SK-N-SH (cell line): ENCODE measurements at regions not wholly inside any gene's neighbourhood (a gene's known extent, or its start where the extent isn't known, plus 50 kb on each side); places are given as distances from the start of the nearest gene placed in this dataset.

Experiments
- CTCF ChIA-PET: fragments of 300-600, 350-600 bp; formaldehyde crosslinking; extraction: SDS; loops from one replicate; lab custom pipeline; 2021; lab: Yijun Ruan, JAX
- POLR2A ChIA-PET: fragments of 350-600 bp; sonication (Branson Sonifier 250); formaldehyde crosslinking; extraction: SDS; loops from one replicate; lab custom pipeline; 2020; ENCODE audit warnings: antibody characterized with exemption, inconsistent platforms; lab: Yijun Ruan, JAX
- DNase-seq: peaks from one replicate; pipeline ENCODE4 v3.0.0; 2012
- H2AFZ ChIP-seq: fragments of 200-600 bp; sonication (generic); 2 replicates; pipeline ENCODE4 v1.8.1; 2016; ENCODE audit warnings: antibody characterized with exemption, mild to moderate bottlenecking, low read depth
- H3F3A ChIP-seq: fragments of 200-600 bp; sonication (generic); replicated peaks from 2 replicates; pipeline ENCODE3; 2016; ENCODE audit warnings: antibody characterized with exemption, mild to moderate bottlenecking; ENCODE audit not compliant: insufficient read depth
- H3K27ac ChIP-seq, 2 experiments: fragments of 200-500 bp in 1 of 2; fragments of 200-600 bp in 1 of 2; sonication (Bioruptor generic) in 1 of 2; sonication (generic), shearing (Covaris generic) in 1 of 2; 2 replicates each; pipeline versions ENCODE4 v1.5.1 to v1.6.1; 2014 to 2016; ENCODE audit warnings: low read depth in 2 of 2, inconsistent platforms in 1 of 2, low read length in 1 of 2, mild to moderate bottlenecking in 1 of 2, mixed read lengths in 1 of 2
- H3K27me3 ChIP-seq: fragments of 200-600 bp; sonication (generic), shearing (Covaris generic); 2 replicates; pipeline ENCODE4 v1.6.1; 2016; ENCODE audit warnings: mixed run types; ENCODE audit not compliant: insufficient read depth
- H3K36me3 ChIP-seq, 2 experiments: fragments of 200-500 bp in 1 of 2; fragments of 200-600 bp in 1 of 2; sonication (Bioruptor generic) in 1 of 2; sonication (generic) in 1 of 2; replicated peaks in 1 of 2; 2 replicates each; pipeline versions ENCODE3 to v1.5.1; 2014 to 2016; ENCODE audit warnings: low read length in 1 of 2, mild to moderate bottlenecking in 1 of 2; ENCODE audit not compliant: insufficient read depth in 2 of 2, control insufficient read depth in 1 of 2
- H3K4me1 ChIP-seq, 2 experiments: fragments of 200-500 bp in 1 of 2; fragments of 200-600 bp in 1 of 2; sonication (Bioruptor generic) in 1 of 2; sonication (generic), shearing (Covaris generic) in 1 of 2; 2 replicates each; pipeline versions ENCODE4 v1.5.1 to v1.6.1; 2014 to 2016; ENCODE audit warnings: low read depth in 1 of 2, low read length in 1 of 2, mixed run types in 1 of 2; ENCODE audit not compliant: insufficient read depth in 2 of 2, control insufficient read depth in 1 of 2
- H3K4me2 ChIP-seq: fragments of 200-600 bp; sonication (generic), shearing (Covaris generic); 2 replicates; pipeline ENCODE4 v1.6.1; 2017; ENCODE audit warnings: mixed run types
- H3K4me3 ChIP-seq, 2 experiments: fragments of 200-500 bp in 1 of 2; fragments of 200-600 bp in 1 of 2; sonication (Bioruptor generic) in 1 of 2; sonication (generic), shearing (Covaris generic) in 1 of 2; 2 replicates each; pipeline versions ENCODE4 v1.5.1 to v1.8.1; 2014 to 2016; ENCODE audit warnings: low read depth in 2 of 2, inconsistent platforms in 1 of 2, low read length in 1 of 2, mild to moderate bottlenecking in 1 of 2, mixed read lengths in 1 of 2, moderate library complexity in 1 of 2
- H3K79me2 ChIP-seq: fragments of 200-600 bp; sonication (generic); 2 replicates; pipeline ENCODE4 v1.8.1; 2017; ENCODE audit warnings: mild to moderate bottlenecking; ENCODE audit not compliant: insufficient read depth
- H3K9ac ChIP-seq: fragments of 200-600 bp; sonication (generic); 2 replicates; pipeline ENCODE4 v1.6.1; 2017; ENCODE audit warnings: mixed run types
- H3K9me2 ChIP-seq: fragments of 200-600 bp; sonication (generic); 2 replicates; pipeline ENCODE4 v1.6.1; 2017; ENCODE audit warnings: mixed run types
- H3K9me3 ChIP-seq: fragments of 200-600 bp; sonication (generic); 2 replicates; pipeline ENCODE4 v1.6.1; 2017; ENCODE audit warnings: mixed run types, mild to moderate bottlenecking, moderate library complexity
- H4K20me1 ChIP-seq: fragments of 200-600 bp; sonication (generic); 2 replicates; pipeline ENCODE4 v1.6.1; 2017; ENCODE audit warnings: mild to moderate bottlenecking, mixed run types; ENCODE audit not compliant: insufficient read depth
- CHD2 ChIP-seq: fragments of 150-350 bp; IDR thresholded peaks from 2 replicates; pipeline ENCODE4 v1.6.1; 2018; ENCODE audit warnings: low read length; ENCODE audit not compliant: partially characterized antibody
- EP300 ChIP-seq, 2 experiments: IDR thresholded peaks; 2 replicates each; pipeline versions ENCODE4 v1.4.0 to v1.6.1; 2012; ENCODE audit warnings: borderline replicate concordance in 1 of 2, low read depth in 1 of 2, low read length in 1 of 2
- FOSL2 ChIP-seq: IDR thresholded peaks from 2 replicates; pipeline ENCODE4 v1.4.0; 2012; ENCODE audit warnings: low read depth, mild to moderate bottlenecking, moderate library complexity, borderline replicate concordance
- FOXJ3 ChIP-seq: sonication (generic); formaldehyde crosslinking; IDR thresholded peaks from 2 replicates; pipeline ENCODE4 v1.5.1; 2020; ENCODE audit warnings: mild to moderate bottlenecking, missing genetic modification reagents
- GABPA ChIP-seq: IDR thresholded peaks from 2 replicates; pipeline ENCODE4 v1.4.0; 2012; ENCODE audit warnings: low read depth, mild to moderate bottlenecking
- GATA2 ChIP-seq: sonication (generic); formaldehyde crosslinking; IDR thresholded peaks from 2 replicates; pipeline ENCODE4 v1.5.0; 2020; ENCODE audit warnings: mild to moderate bottlenecking, missing genetic modification reagents
- JUND ChIP-seq: IDR thresholded peaks from 2 replicates; pipeline ENCODE4 v1.4.0; 2012
- MXI1 ChIP-seq: IDR thresholded peaks from 2 replicates; pipeline ENCODE4 v1.6.1; 2012; ENCODE audit warnings: mild to moderate bottlenecking, low read depth, low read length, improper control_type of control experiment
- NRF1 ChIP-seq: IDR thresholded peaks from 2 replicates; pipeline ENCODE4 v1.6.1; 2012; ENCODE audit warnings: low read depth, mild to moderate bottlenecking, low read length
- POLR2AphosphoS5 ChIP-seq: IDR thresholded peaks from 2 replicates; pipeline ENCODE4 v1.6.1; 2012; ENCODE audit warnings: low read depth, low read length
- RAD21 ChIP-seq: IDR thresholded peaks from 2 replicates; pipeline ENCODE4 v1.6.1; 2012; ENCODE audit warnings: mild to moderate bottlenecking, low read length
- SIN3A ChIP-seq: IDR thresholded peaks from 2 replicates; pipeline ENCODE4 v1.6.1; 2012; ENCODE audit warnings: low read depth, mild to moderate bottlenecking, low read length, moderate library complexity, borderline replicate concordance
- TAF1 ChIP-seq: IDR thresholded peaks from 2 replicates; pipeline ENCODE4 v1.6.1; 2012; ENCODE audit warnings: low read depth, mild to moderate bottlenecking, low read length, moderate library complexity, borderline replicate concordance
- TCF12 ChIP-seq: IDR thresholded peaks from 2 replicates; pipeline ENCODE4 v1.4.0; 2012
- YY1 ChIP-seq: IDR thresholded peaks from 2 replicates; pipeline ENCODE4 v1.4.0; 2012; ENCODE audit warnings: low read depth, mild to moderate bottlenecking
- WGBS: methylation state at CpG from one replicate; pipeline ENCODE4 v1.1.6; 2017; ENCODE audit warnings: low lambda C conversion rate; 5-methylcytosine and 5-hydroxymethylcytosine counted together
- TF ChIP-seq, protein P1 (sequence below): IDR thresholded peaks from 2 replicates; pipeline ENCODE4 v1.4.0; 2012; ENCODE audit warnings: low read depth, borderline replicate concordance
- TF ChIP-seq, protein P2 (sequence below): IDR thresholded peaks from 2 replicates; pipeline ENCODE4; 2012
- TF ChIP-seq, protein P3 (sequence below): fragments of 150-350 bp; IDR thresholded peaks from 2 replicates; pipeline ENCODE4 v1.6.1; 2017; ENCODE audit warnings: antibody characterized with exemption, low read length, low read depth, borderline replicate concordance
- TF ChIP-seq, protein P4 (sequence below): IDR thresholded peaks from 2 replicates; pipeline ENCODE4 v1.6.1; 2012; ENCODE audit warnings: mild to moderate bottlenecking, low read depth, low read length, moderate library complexity

DNA sequence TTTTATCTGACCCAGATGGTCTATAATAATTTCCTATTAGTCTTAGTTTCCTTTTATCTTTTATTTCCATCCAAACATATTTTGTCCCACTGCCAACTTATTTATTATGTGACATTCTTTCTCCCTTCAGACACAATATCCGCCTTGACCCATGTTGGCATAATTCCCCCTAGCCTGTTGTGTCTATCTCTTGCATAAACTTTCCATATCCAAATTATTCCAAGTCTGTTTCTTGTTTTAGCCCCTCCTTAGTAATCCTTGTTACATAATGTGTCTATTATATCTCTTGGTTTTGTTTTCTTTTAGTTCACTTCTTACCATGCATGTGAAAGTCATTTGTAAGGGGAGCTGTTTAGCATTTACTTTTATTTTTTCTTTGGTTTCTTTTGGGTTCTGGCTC lies 81.6 kb upstream of the CACHD1 start (continued):
- TF ChIP-seq JUND = no peak
- TF ChIP-seq GATA2 (CRISPR knock-in tag) = no peak
- TF ChIP-seq YY1 = no peak
- TF ChIP-seq EP300 (IDR thresholded peaks at IDR 0.05; ENCODE audit: borderline replicate concordance in 1 of 2, low read depth in 1 of 2, low read length in 1 of 2) = no peak

DNA sequence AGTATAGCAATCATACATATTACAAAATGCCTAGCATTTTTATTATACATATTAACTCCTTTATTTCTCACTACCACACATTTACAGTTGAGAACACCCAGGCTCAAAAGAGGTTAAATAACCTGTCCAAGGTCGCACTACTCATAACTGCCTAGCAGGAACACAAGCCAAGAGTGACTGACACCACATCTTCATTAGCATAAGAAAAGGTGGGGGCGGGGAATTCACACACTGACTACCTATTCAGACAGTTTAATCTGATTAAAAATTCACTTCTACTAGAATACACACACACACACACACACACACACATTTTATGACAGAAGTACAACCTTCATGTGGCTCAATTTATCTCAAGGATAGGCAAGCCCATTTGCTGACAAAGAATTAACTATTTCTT lies 77.8 kb upstream of the CACHD1 start:
- ChIA-PET CTCF (interaction anchor here (0.9 to 1.6 kb wide), 2 partner anchors 9 to 11 kb away, joined by 3 to 5 read pairs; no protein-coding TSS in a partner anchor), POLR2A (no interaction called here)
- H3K4me1 ChIP-seq = peaks cover 0 to 5% of the 10 kb centered on the region in 2 experiments; a peak in 2 of 4 replicates

More for the DNA sequence above, 77.8 kb upstream of the CACHD1 start:
- Histone ChIP-seq H3K9ac (no peak overlapping the region), H3K4me3 (no peak overlapping the region), H4K20me1 (no peaks in the 10 kb centered on the region), H3K27me3 (no peaks in the 10 kb centered on the region; the same call in 1 of the 2 replicates), H3K27ac (no peak overlapping the region), H3F3A (no peaks in the 10 kb centered on the region), H3K9me2 (no peaks in the 10 kb centered on the region), H3K36me3 (no peaks in the 10 kb centered on the region), H2AFZ (no peak overlapping the region), H3K79me2 (no peaks in the 10 kb centered on the region), H3K4me2 (no peak overlapping the region), H3K9me3 (no peaks in the 10 kb centered on the region)
- 37% methylated on average over 2 of the region's 2 CpGs for WGBS
- no peak for DNase-seq
- TF ChIP-seq GATA2 (CRISPR knock-in tag) = no peak
- TF ChIP-seq, protein P1, sequence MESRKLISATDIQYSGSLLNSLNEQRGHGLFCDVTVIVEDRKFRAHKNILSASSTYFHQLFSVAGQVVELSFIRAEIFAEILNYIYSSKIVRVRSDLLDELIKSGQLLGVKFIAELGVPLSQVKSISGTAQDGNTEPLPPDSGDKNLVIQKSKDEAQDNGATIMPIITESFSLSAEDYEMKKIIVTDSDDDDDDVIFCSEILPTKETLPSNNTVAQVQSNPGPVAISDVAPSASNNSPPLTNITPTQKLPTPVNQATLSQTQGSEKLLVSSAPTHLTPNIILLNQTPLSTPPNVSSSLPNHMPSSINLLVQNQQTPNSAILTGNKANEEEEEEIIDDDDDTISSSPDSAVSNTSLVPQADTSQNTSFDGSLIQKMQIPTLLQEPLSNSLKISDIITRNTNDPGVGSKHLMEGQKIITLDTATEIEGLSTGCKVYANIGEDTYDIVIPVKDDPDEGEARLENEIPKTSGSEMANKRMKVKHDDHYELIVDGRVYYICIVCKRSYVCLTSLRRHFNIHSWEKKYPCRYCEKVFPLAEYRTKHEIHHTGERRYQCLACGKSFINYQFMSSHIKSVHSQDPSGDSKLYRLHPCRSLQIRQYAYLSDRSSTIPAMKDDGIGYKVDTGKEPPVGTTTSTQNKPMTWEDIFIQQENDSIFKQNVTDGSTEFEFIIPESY = no peak
- no peak for TF ChIP-seq FOSL2
- no peak for TF ChIP-seq TAF1
- TF ChIP-seq TCF12 = no peak
- TF ChIP-seq RAD21 = no peak
- TF ChIP-seq NRF1 = no peak
- no peak for TF ChIP-seq POLR2AphosphoS5
- TF ChIP-seq, protein P2, sequence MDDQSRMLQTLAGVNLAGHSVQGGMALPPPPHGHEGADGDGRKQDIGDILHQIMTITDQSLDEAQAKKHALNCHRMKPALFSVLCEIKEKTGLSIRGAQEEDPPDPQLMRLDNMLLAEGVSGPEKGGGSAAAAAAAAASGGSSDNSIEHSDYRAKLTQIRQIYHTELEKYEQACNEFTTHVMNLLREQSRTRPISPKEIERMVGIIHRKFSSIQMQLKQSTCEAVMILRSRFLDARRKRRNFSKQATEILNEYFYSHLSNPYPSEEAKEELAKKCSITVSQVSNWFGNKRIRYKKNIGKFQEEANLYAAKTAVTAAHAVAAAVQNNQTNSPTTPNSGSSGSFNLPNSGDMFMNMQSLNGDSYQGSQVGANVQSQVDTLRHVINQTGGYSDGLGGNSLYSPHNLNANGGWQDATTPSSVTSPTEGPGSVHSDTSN = no peak
- TF ChIP-seq YY1 = no peak
- TF ChIP-seq MXI1 = no peak
- TF ChIP-seq, protein P3, sequence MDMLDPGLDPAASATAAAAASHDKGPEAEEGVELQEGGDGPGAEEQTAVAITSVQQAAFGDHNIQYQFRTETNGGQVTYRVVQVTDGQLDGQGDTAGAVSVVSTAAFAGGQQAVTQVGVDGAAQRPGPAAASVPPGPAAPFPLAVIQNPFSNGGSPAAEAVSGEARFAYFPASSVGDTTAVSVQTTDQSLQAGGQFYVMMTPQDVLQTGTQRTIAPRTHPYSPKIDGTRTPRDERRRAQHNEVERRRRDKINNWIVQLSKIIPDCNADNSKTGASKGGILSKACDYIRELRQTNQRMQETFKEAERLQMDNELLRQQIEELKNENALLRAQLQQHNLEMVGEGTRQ = no peak
- no peak for TF ChIP-seq CHD2
- no peak for TF ChIP-seq SIN3A
- no peak for TF ChIP-seq FOXJ3 (CRISPR knock-in tag)
- TF ChIP-seq GABPA = no peak
- TF ChIP-seq, protein P4, sequence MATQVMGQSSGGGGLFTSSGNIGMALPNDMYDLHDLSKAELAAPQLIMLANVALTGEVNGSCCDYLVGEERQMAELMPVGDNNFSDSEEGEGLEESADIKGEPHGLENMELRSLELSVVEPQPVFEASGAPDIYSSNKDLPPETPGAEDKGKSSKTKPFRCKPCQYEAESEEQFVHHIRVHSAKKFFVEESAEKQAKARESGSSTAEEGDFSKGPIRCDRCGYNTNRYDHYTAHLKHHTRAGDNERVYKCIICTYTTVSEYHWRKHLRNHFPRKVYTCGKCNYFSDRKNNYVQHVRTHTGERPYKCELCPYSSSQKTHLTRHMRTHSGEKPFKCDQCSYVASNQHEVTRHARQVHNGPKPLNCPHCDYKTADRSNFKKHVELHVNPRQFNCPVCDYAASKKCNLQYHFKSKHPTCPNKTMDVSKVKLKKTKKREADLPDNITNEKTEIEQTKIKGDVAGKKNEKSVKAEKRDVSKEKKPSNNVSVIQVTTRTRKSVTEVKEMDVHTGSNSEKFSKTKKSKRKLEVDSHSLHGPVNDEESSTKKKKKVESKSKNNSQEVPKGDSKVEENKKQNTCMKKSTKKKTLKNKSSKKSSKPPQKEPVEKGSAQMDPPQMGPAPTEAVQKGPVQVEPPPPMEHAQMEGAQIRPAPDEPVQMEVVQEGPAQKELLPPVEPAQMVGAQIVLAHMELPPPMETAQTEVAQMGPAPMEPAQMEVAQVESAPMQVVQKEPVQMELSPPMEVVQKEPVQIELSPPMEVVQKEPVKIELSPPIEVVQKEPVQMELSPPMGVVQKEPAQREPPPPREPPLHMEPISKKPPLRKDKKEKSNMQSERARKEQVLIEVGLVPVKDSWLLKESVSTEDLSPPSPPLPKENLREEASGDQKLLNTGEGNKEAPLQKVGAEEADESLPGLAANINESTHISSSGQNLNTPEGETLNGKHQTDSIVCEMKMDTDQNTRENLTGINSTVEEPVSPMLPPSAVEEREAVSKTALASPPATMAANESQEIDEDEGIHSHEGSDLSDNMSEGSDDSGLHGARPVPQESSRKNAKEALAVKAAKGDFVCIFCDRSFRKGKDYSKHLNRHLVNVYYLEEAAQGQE = no peak
